IMR-90 (cell line): ENCODE measurements at regions not wholly inside any gene's neighbourhood (a gene's known extent, or its start where the extent isn't known, plus 50 kb on each side); places are given as distances from the start of the nearest gene placed in this dataset.

ENCODE experiments used
- ATAC-seq: fragments of 200-7000 bp; cut with Tn5 transposase; 2 replicates; pipeline ENCODE4 v1.9.1; 2020; ENCODE audit warnings: low read depth, mild to moderate bottlenecking, moderate library complexity
- BruUV-seq: library from RNA; stranded (reverse); fragments of 400-500 nt; replicated peaks from 2 replicates; lab custom pipeline; 2021; lab: Mats Ljungman, UMichigan
- CTCF ChIA-PET: fragments of 300-600 bp; formaldehyde crosslinking; extraction: SDS; loops from one replicate; lab custom pipeline; 2021; ENCODE audit warnings: antibody characterized with exemption; lab: Yijun Ruan, JAX
- POLR2A ChIA-PET: fragments of 300-600 bp; sonication (Branson Sonifier 250); formaldehyde crosslinking; loops from one replicate; lab custom pipeline; 2022; ENCODE audit warnings: antibody characterized with exemption; ENCODE audit not compliant: unreplicated experiment; lab: Charles Lee
- DNase-seq: peaks from one replicate; pipeline ENCODE4 v3.0.0; 2013
- H2AFZ ChIP-seq: replicated peaks from 2 replicates; pipeline ENCODE3; 2013; ENCODE audit warnings: low read length, mild to moderate bottlenecking; ENCODE audit not compliant: poor library complexity
- H2AK5ac ChIP-seq: 2 replicates; pipeline ENCODE4 v1.6.1; 2013; ENCODE audit warnings: low read depth, low read length, inconsistent platforms
- H2AK9ac ChIP-seq: replicated peaks from 2 replicates; pipeline ENCODE3; 2013; ENCODE audit warnings: mild to moderate bottlenecking, low read depth, low read length, moderate library complexity; ENCODE audit not compliant: poor library complexity
- H2BK120ac ChIP-seq: 2 replicates; pipeline ENCODE4 v1.6.1; 2013; ENCODE audit warnings: low read depth, low read length, inconsistent platforms
- H2BK15ac ChIP-seq: 3 replicates; pipeline ENCODE4 v1.6.1; 2013; ENCODE audit warnings: low read depth, low read length, inconsistent platforms
- H2BK20ac ChIP-seq: 2 replicates; pipeline ENCODE4 v1.6.1; 2013; ENCODE audit warnings: low read depth, mild to moderate bottlenecking, inconsistent platforms, low read length, moderate library complexity
- H2BK5ac ChIP-seq: 2 replicates; pipeline ENCODE4 v1.6.1; 2013; ENCODE audit warnings: mild to moderate bottlenecking, low read depth, low read length, inconsistent platforms; ENCODE audit not compliant: poor library complexity, severe bottlenecking
- H3K14ac ChIP-seq: replicated peaks from 2 replicates; pipeline ENCODE4 v1.6.1; 2013; ENCODE audit warnings: low read depth, low read length, inconsistent platforms
- H3K18ac ChIP-seq: 2 replicates; pipeline ENCODE4 v1.6.1; 2013; ENCODE audit warnings: low read depth, low read length, control low read depth
- H3K23ac ChIP-seq: 2 replicates; pipeline ENCODE4 v1.6.1; 2013; ENCODE audit warnings: low read depth, low read length, inconsistent platforms
- H3K27ac ChIP-seq: 2 replicates; pipeline ENCODE4 v1.5.1; 2013; ENCODE audit warnings: mild to moderate bottlenecking, control low read depth, low read length; ENCODE audit not compliant: insufficient read depth
- H3K27me3 ChIP-seq: 2 replicates; pipeline ENCODE4 v1.6.1; 2013; ENCODE audit warnings: low read length; ENCODE audit not compliant: control insufficient read depth, insufficient read depth
- H3K36me3 ChIP-seq: 2 replicates; pipeline ENCODE4 v1.6.1; 2013; ENCODE audit warnings: low read length, mixed read lengths; ENCODE audit not compliant: control insufficient read depth, insufficient read depth
- H3K4ac ChIP-seq: 2 replicates; pipeline ENCODE4 v1.6.1; 2013; ENCODE audit warnings: low read depth, low read length, inconsistent platforms
- H3K4me1 ChIP-seq: 2 replicates; pipeline ENCODE4 v1.6.1; 2013; ENCODE audit warnings: low read length, mixed read lengths; ENCODE audit not compliant: control insufficient read depth, insufficient read depth
- H3K4me2 ChIP-seq: 2 replicates; pipeline ENCODE4 v1.6.1; 2013; ENCODE audit warnings: low read depth, mild to moderate bottlenecking, control low read depth, low read length, moderate library complexity
- H3K4me3 ChIP-seq: 2 replicates; pipeline ENCODE4 v1.5.1; 2013; ENCODE audit warnings: low read depth, mild to moderate bottlenecking, control low read depth, low read length, moderate library complexity; ENCODE audit not compliant: insufficient read depth
- H3K56ac ChIP-seq: 2 replicates; pipeline ENCODE4 v1.6.1; 2013; ENCODE audit warnings: low read length, inconsistent platforms; ENCODE audit not compliant: insufficient read depth; ENCODE audit errors: extremely low read depth
- H3K79me1 ChIP-seq, 2 experiments: 2 replicates each; pipeline ENCODE4 v1.6.1; 2013; ENCODE audit warnings: low read length in 2 of 2, inconsistent platforms in 1 of 2, low read depth in 1 of 2
- H3K9ac ChIP-seq: 2 replicates; pipeline ENCODE4 v1.6.1; 2013; ENCODE audit warnings: low read depth, low read length, control low read depth
- H3K9me1 ChIP-seq: 2 replicates; pipeline ENCODE4 v1.6.1; 2013; ENCODE audit warnings: low read length, inconsistent platforms; ENCODE audit not compliant: insufficient read depth
- H3K9me3 ChIP-seq: 2 replicates; pipeline ENCODE4 v1.6.1; 2013; ENCODE audit warnings: low read length; ENCODE audit not compliant: control insufficient read depth, insufficient read depth
- H4K20me1 ChIP-seq: 2 replicates; pipeline ENCODE4 v1.6.1; 2013; ENCODE audit warnings: low read length, inconsistent platforms; ENCODE audit not compliant: insufficient read depth
- H4K5ac ChIP-seq: 2 replicates; pipeline ENCODE4 v1.6.1; 2013; ENCODE audit warnings: mild to moderate bottlenecking, low read depth, low read length, control low read depth
- H4K8ac ChIP-seq, 2 experiments: 2 replicates each; pipeline ENCODE4 v1.6.1; 2013; ENCODE audit warnings: low read depth in 2 of 2, low read length in 2 of 2, control low read depth in 1 of 2, inconsistent platforms in 1 of 2
- H4K91ac ChIP-seq: 2 replicates; pipeline ENCODE4 v1.6.1; 2013; ENCODE audit warnings: low read depth, low read length, inconsistent platforms; ENCODE audit not compliant: insufficient read depth
- BHLHE40 ChIP-seq: fragments of 150-350 bp; IDR thresholded peaks from 2 replicates; pipeline ENCODE4 v1.6.1; 2016; ENCODE audit warnings: mild to moderate bottlenecking, low read depth, low read length
- CEBPB ChIP-seq: IDR thresholded peaks from 2 replicates; pipeline ENCODE4 v1.6.1; 2012; ENCODE audit warnings: low read depth, low read length, improper control_type of control experiment
- CHD1 ChIP-seq: IDR thresholded peaks from 2 replicates; pipeline ENCODE4 v1.6.1; 2012; ENCODE audit warnings: low read depth, low read length, improper control_type of control experiment
- FOS ChIP-seq: fragments of 150-350 bp; IDR thresholded peaks from 2 replicates; pipeline ENCODE4 v1.6.1; 2016; ENCODE audit warnings: low read depth, low read length
- MAFK ChIP-seq: IDR thresholded peaks from 2 replicates; pipeline ENCODE4 v1.6.1; 2012; ENCODE audit warnings: low read depth, low read length, improper control_type of control experiment
- MAZ ChIP-seq: IDR thresholded peaks from 2 replicates; pipeline ENCODE4 v1.6.1; 2012; ENCODE audit warnings: low read depth, mild to moderate bottlenecking, low read length, improper control_type of control experiment, moderate library complexity, borderline replicate concordance
- MXI1 ChIP-seq: IDR thresholded peaks from 2 replicates; pipeline ENCODE4 v1.6.1; 2012; ENCODE audit warnings: low read depth, mild to moderate bottlenecking, low read length, moderate library complexity, borderline replicate concordance
- NFE2L2 ChIP-seq: fragments of 150-350 bp; IDR thresholded peaks from 2 replicates; pipeline ENCODE4 v1.6.1; 2016; ENCODE audit warnings: low read depth, mild to moderate bottlenecking, low read length
- POLR2A ChIP-seq: IDR thresholded peaks from 2 replicates; pipeline ENCODE4 v1.6.1; 2012; ENCODE audit warnings: mild to moderate bottlenecking, low read depth, low read length
- RAD21 ChIP-seq: IDR thresholded peaks from 2 replicates; pipeline ENCODE4 v1.6.1; 2012; ENCODE audit warnings: low read length, improper control_type of control experiment
- RCOR1 ChIP-seq: IDR thresholded peaks from 2 replicates; pipeline ENCODE4 v1.6.1; 2012; ENCODE audit warnings: mild to moderate bottlenecking, low read length, improper control_type of control experiment; ENCODE audit not compliant: insufficient replicate concordance
- RFX5 ChIP-seq: IDR thresholded peaks from 2 replicates; pipeline ENCODE4 v1.8.0; 2012; ENCODE audit warnings: low read depth, mild to moderate bottlenecking, low read length, moderate library complexity
- SMC3 ChIP-seq: fragments of 150-350 bp; IDR thresholded peaks from 2 replicates; pipeline ENCODE4 v1.6.1; 2016; ENCODE audit warnings: low read depth, mild to moderate bottlenecking, antibody characterized with exemption, low read length, moderate library complexity
- WGBS, 2 experiments: methylation state at CpG; one replicate each; pipeline versions ENCODE4 v1.1.5 to v1.1.7; 2013; ENCODE audit warnings: missing lambda C conversion rate in 2 of 2; ENCODE audit not compliant: insufficient read length in 1 of 2; ENCODE audit errors: extremely low coverage in 2 of 2; 5-methylcytosine and 5-hydroxymethylcytosine counted together
- dilution Hi-C: fragments of 300-500 bp; cut with HindIII; formaldehyde crosslinking; loops from one replicate; pipeline ENCODE4 v1.14.3; 2018; ENCODE audit warnings: low sequenced_read_pairs; ENCODE audit not compliant: unreplicated experiment
- in situ Hi-C: fragments of 300-500 bp; cut with MboI; formaldehyde crosslinking; loops from 3 replicates; pipeline ENCODE4 v1.14.3; 2019; ENCODE audit warnings: low sequenced_read_pairs, inconsistent platforms, mixed read lengths
- intact Hi-C: fragments of 100-400 bp; cut with micrococcal nuclease; formaldehyde crosslinking; loops from 2 replicates; pipeline ENCODE4 v1.10.0; 2022
- TF ChIP-seq, protein P1 (sequence below): fragments of 150-350 bp; IDR thresholded peaks from 2 replicates; pipeline ENCODE4 v1.6.1; 2017; ENCODE audit warnings: mild to moderate bottlenecking, antibody characterized with exemption, low read length, low read depth
- TF ChIP-seq, protein P2 (sequence below): conservative IDR thresholded peaks from 2 replicates; pipeline ENCODE4 v1.5.1; 2012; ENCODE audit warnings: mild to moderate bottlenecking, low read depth, low read length, improper control_type of control experiment
- TF ChIP-seq, protein P3 (sequence below): fragments of 150-350 bp; IDR thresholded peaks from 2 replicates; pipeline ENCODE4 v1.6.1; 2016; ENCODE audit warnings: low read depth, mild to moderate bottlenecking, low read length, moderate library complexity, borderline replicate concordance

DNA sequence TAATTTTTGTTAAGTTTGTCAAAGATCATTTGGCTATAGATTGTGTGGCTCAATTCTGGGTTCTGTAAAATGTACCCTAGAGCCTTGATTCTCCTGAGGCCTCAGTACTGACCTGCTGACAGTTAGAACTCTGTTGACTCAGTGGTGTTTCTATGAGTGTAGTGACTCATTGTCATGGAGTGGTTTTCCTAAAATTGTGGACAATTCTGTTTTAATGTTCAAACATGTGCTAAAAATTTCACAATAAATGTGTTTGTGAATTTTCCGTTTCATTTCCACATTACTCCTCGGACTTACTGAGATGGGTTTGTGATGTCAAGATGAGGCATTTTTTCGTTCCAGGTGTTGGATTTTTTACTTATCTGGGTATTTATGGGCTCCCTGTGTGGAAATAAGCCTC is 695.9 kb downstream of the TMEM121 start:
- H3K9me1 ChIP-seq: no peaks in the 10 kb centered on the region
- no peak overlapping the region for H4K5ac ChIP-seq
- H2BK15ac ChIP-seq: no peak overlapping the region
- H2AK9ac ChIP-seq: no peak overlapping the region
- H3K23ac ChIP-seq: no peak overlapping the region
- TF ChIP-seq SMC3 (no peak), MXI1 (no peak), POLR2A (no peak), RAD21 (no peak), CHD1 (no peak), RFX5 (no peak), CEBPB (no peak), MAZ (no peak), MAFK (no peak), RCOR1 (no peak), BHLHE40 (no peak), NFE2L2 (no peak), FOS (no peak)
- TF ChIP-seq, protein P1, sequence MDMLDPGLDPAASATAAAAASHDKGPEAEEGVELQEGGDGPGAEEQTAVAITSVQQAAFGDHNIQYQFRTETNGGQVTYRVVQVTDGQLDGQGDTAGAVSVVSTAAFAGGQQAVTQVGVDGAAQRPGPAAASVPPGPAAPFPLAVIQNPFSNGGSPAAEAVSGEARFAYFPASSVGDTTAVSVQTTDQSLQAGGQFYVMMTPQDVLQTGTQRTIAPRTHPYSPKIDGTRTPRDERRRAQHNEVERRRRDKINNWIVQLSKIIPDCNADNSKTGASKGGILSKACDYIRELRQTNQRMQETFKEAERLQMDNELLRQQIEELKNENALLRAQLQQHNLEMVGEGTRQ: no peak
- TF ChIP-seq, protein P2, sequence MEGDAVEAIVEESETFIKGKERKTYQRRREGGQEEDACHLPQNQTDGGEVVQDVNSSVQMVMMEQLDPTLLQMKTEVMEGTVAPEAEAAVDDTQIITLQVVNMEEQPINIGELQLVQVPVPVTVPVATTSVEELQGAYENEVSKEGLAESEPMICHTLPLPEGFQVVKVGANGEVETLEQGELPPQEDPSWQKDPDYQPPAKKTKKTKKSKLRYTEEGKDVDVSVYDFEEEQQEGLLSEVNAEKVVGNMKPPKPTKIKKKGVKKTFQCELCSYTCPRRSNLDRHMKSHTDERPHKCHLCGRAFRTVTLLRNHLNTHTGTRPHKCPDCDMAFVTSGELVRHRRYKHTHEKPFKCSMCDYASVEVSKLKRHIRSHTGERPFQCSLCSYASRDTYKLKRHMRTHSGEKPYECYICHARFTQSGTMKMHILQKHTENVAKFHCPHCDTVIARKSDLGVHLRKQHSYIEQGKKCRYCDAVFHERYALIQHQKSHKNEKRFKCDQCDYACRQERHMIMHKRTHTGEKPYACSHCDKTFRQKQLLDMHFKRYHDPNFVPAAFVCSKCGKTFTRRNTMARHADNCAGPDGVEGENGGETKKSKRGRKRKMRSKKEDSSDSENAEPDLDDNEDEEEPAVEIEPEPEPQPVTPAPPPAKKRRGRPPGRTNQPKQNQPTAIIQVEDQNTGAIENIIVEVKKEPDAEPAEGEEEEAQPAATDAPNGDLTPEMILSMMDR: no peak
- TF ChIP-seq, protein P3, sequence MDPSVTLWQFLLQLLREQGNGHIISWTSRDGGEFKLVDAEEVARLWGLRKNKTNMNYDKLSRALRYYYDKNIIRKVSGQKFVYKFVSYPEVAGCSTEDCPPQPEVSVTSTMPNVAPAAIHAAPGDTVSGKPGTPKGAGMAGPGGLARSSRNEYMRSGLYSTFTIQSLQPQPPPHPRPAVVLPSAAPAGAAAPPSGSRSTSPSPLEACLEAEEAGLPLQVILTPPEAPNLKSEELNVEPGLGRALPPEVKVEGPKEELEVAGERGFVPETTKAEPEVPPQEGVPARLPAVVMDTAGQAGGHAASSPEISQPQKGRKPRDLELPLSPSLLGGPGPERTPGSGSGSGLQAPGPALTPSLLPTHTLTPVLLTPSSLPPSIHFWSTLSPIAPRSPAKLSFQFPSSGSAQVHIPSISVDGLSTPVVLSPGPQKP: no peak
- dilution Hi-C loops (no loop called here), in situ Hi-C loops (no loop called here), intact Hi-C loops (no loop called here)
- ATAC-seq (no peak), DNase-seq (no peak)
- no peaks in the 10 kb centered on the region for H3K79me1 ChIP-seq
- no TSS peak for BruUV-seq
- H3K9ac ChIP-seq: no peak overlapping the region
- no peak overlapping the region for H2BK5ac ChIP-seq
- no peak overlapping the region for H2AK5ac ChIP-seq
- no peaks in the 10 kb centered on the region for H3K4me1 ChIP-seq
- no peaks in the 10 kb centered on the region for H4K20me1 ChIP-seq
- H2BK120ac ChIP-seq: no peak overlapping the region
- ChIA-PET CTCF (no interaction called here), POLR2A (no interaction called here)
- H3K14ac ChIP-seq: no peak overlapping the region
- no peak overlapping the region for H3K18ac ChIP-seq
- H3K4ac ChIP-seq: no peak overlapping the region
- no peak overlapping the region for H3K56ac ChIP-seq
- H2AFZ ChIP-seq: no peak overlapping the region
- no peak overlapping the region for H3K27ac ChIP-seq
- no peak overlapping the region for H4K8ac ChIP-seq
- H3K36me3 ChIP-seq: no peaks in the 10 kb centered on the region
- H3K4me2 ChIP-seq: no peak overlapping the region
- no peak overlapping the region for H3K4me3 ChIP-seq
- no peak overlapping the region for H4K91ac ChIP-seq
- no peaks in the 10 kb centered on the region for H3K27me3 ChIP-seq
- WGBS, 2 experiments: no CpG with 5 or more reads among the region's 3 CpGs
- peaks cover 15% of the 10 kb centered on the region for H3K9me3 ChIP-seq
- H2BK20ac ChIP-seq: no peak overlapping the region
